Neuronal stem cell (in vitro differentiated cells): ENCODE measurements at regions not wholly inside any gene's neighbourhood (a gene's known extent, or its start where the extent isn't known, plus 50 kb on each side); places are given as distances from the start of the nearest gene placed in this dataset.

Experiments
- DNase-seq: peaks from one replicate; pipeline ENCODE4 v3.0.0-alpha.2; 2013; ENCODE audit warnings: low spot score
- H2AFZ ChIP-seq: one replicate; pipeline ENCODE4 v1.6.1; 2013; ENCODE audit warnings: mild to moderate bottlenecking, low read length, inconsistent platforms
- H2AK5ac ChIP-seq: 2 replicates; pipeline ENCODE4 v1.6.1; 2013; ENCODE audit warnings: low read depth, mild to moderate bottlenecking, inconsistent platforms, low read length, moderate library complexity, mixed read lengths
- H2BK120ac ChIP-seq: 2 replicates; pipeline ENCODE4 v1.6.1; 2013; ENCODE audit warnings: low read depth, mild to moderate bottlenecking, inconsistent platforms, low read length, moderate library complexity, mixed read lengths
- H2BK12ac ChIP-seq: one replicate; pipeline ENCODE4 v1.6.1; 2013; ENCODE audit warnings: low read length, inconsistent platforms
- H2BK15ac ChIP-seq: 2 replicates; pipeline ENCODE4 v1.6.1; 2013; ENCODE audit warnings: mild to moderate bottlenecking, low read length, inconsistent platforms, mixed read lengths
- H2BK5ac ChIP-seq: one replicate; pipeline ENCODE4 v1.6.1; 2013; ENCODE audit warnings: inconsistent platforms, mild to moderate bottlenecking, low read length, moderate library complexity
- H3K14ac ChIP-seq: one replicate; pipeline ENCODE4 v1.6.1; 2013; ENCODE audit warnings: low read length, inconsistent platforms
- H3K18ac ChIP-seq: 2 replicates; pipeline ENCODE4 v1.6.1; 2013; ENCODE audit warnings: low read length, inconsistent platforms
- H3K23ac ChIP-seq: 2 replicates; pipeline ENCODE4 v1.6.1; 2013; ENCODE audit warnings: low read depth, mild to moderate bottlenecking, mixed read lengths, low read length, inconsistent platforms; ENCODE audit not compliant: poor library complexity
- H3K27ac ChIP-seq: replicated peaks from 3 replicates; pipeline ENCODE4 v1.5.1; 2013; ENCODE audit warnings: low read length, inconsistent platforms
- H3K27me3 ChIP-seq, 3 experiments: 2 replicates each; pipeline ENCODE4 v1.6.1; 2013; ENCODE audit warnings: low read length in 3 of 3, mild to moderate bottlenecking in 2 of 3, inconsistent platforms in 1 of 3, low read depth in 1 of 3, mixed read lengths in 1 of 3, moderate library complexity in 1 of 3; ENCODE audit not compliant: control insufficient read depth in 3 of 3, insufficient read depth in 3 of 3
- H3K36me3 ChIP-seq, 2 donors: replicated peaks in 1 of 2; 2 replicates each; pipeline ENCODE4 v1.6.1; 2013; ENCODE audit warnings: low read length in 2 of 2; ENCODE audit not compliant: control insufficient read depth in 2 of 2, insufficient read depth in 2 of 2
- H3K4ac ChIP-seq: 2 replicates; pipeline ENCODE4 v1.6.1; 2013; ENCODE audit warnings: inconsistent platforms, mild to moderate bottlenecking, low read length, moderate library complexity
- H3K4me1 ChIP-seq, 2 donors: 1 replicate in 1 of 2; 2 replicates in 1 of 2; pipeline ENCODE4 v1.6.1; 2013; ENCODE audit warnings: low read length in 2 of 2, low read depth in 1 of 2; ENCODE audit not compliant: control insufficient read depth in 2 of 2, insufficient read depth in 1 of 2
- H3K4me2 ChIP-seq: one replicate; pipeline ENCODE4 v1.6.1; 2013; ENCODE audit warnings: mild to moderate bottlenecking, low read length, inconsistent platforms; ENCODE audit not compliant: insufficient read depth, poor library complexity, severe bottlenecking
- H3K4me3 ChIP-seq, 2 donors: 2 replicates each; pipeline ENCODE4 v1.5.1; 2013; ENCODE audit warnings: low read length in 2 of 2, mild to moderate bottlenecking in 2 of 2, inconsistent platforms in 1 of 2, moderate library complexity in 1 of 2
- H3K79me1 ChIP-seq: one replicate; pipeline ENCODE4 v1.6.1; 2013; ENCODE audit warnings: low read depth, mild to moderate bottlenecking, inconsistent platforms, low read length, moderate library complexity
- H3K9ac ChIP-seq: one replicate; pipeline ENCODE4 v1.6.1; 2013; ENCODE audit warnings: mild to moderate bottlenecking, low read depth, low read length, inconsistent platforms; ENCODE audit not compliant: poor library complexity
- H3K9me3 ChIP-seq, 2 donors: replicated peaks in 1 of 2; 2 replicates each; pipeline versions ENCODE3 to v1.6.1; 2013; ENCODE audit warnings: low read length in 2 of 2, mild to moderate bottlenecking in 2 of 2, inconsistent platforms in 1 of 2, low read depth in 1 of 2, mixed read lengths in 1 of 2, moderate library complexity in 1 of 2; ENCODE audit not compliant: control insufficient read depth in 2 of 2, insufficient read depth in 1 of 2
- H4K8ac ChIP-seq: one replicate; pipeline ENCODE4 v1.6.1; 2013; ENCODE audit warnings: low read depth, mild to moderate bottlenecking, inconsistent platforms, low read length, moderate library complexity
- H4K91ac ChIP-seq: one replicate; pipeline ENCODE4 v1.6.1; 2013; ENCODE audit warnings: low read length, low read depth, mild to moderate bottlenecking, inconsistent platforms; ENCODE audit not compliant: poor library complexity
- WGBS, 2 donors: extraction: QIAGEN DNeasy Blood & Tissue Kit; methylation state at CpG; one replicate each; pipeline ENCODE4 v1.1.7; 2013; ENCODE audit warnings: missing lambda C conversion rate in 2 of 2, mixed read lengths in 1 of 2; ENCODE audit not compliant: insufficient read length in 2 of 2, insufficient replicate concordance in 1 of 2; ENCODE audit errors: extremely low coverage in 2 of 2; 5-methylcytosine and 5-hydroxymethylcytosine counted together

GRCh38 chr4:31548823-31549222 lies 828.7 kb downstream of the PCDH7 start:
- no peak overlapping the region for H4K8ac ChIP-seq
- no peaks in the 10 kb centered on the region for H3K79me1 ChIP-seq
- no peak overlapping the region for H3K9ac ChIP-seq
- H2BK120ac ChIP-seq, result no peak overlapping the region
- H3K4me3 ChIP-seq, result no peak overlapping the region
- H3K14ac ChIP-seq, result no peak overlapping the region
- no peak overlapping the region for H2BK15ac ChIP-seq
- H3K27ac ChIP-seq, result no peak overlapping the region
- H2AFZ ChIP-seq, result no peak overlapping the region
- no peaks in the 10 kb centered on the region for H3K27me3 ChIP-seq
- no peak overlapping the region for H3K4me2 ChIP-seq
- no peaks in the 10 kb centered on the region for H3K36me3 ChIP-seq
- peaks cover 0 to 4% of the 10 kb centered on the region in 2 donors for H3K4me1 ChIP-seq
- DNase-seq, result no peak
- no peak overlapping the region for H4K91ac ChIP-seq
- H3K9me3 ChIP-seq, result no peaks in the 10 kb centered on the region
- WGBS, 2 donors, result no CpG with 5 or more reads among the region's 2 CpGs
- H2BK12ac ChIP-seq, result no peak overlapping the region
- no peak overlapping the region for H2BK5ac ChIP-seq
- no peak overlapping the region for H2AK5ac ChIP-seq
- H3K23ac ChIP-seq, result no peak overlapping the region
- H3K4ac ChIP-seq, result no peak overlapping the region
- H3K18ac ChIP-seq, result no peak overlapping the region

GRCh38 chr4:31549256-31549655 lies 829.1 kb downstream of the PCDH7 start:
- no peak overlapping the region for H3K4me3 ChIP-seq
- no peaks in the 10 kb centered on the region for H3K27me3 ChIP-seq
- H2BK5ac ChIP-seq, result no peak overlapping the region
- no peak overlapping the region for H2AK5ac ChIP-seq
- H3K4me1 ChIP-seq, result peaks cover 0 to 4% of the 10 kb centered on the region in 2 donors
- H2BK12ac ChIP-seq, result no peak overlapping the region
- no peak overlapping the region for H3K27ac ChIP-seq
- H2BK15ac ChIP-seq, result no peak overlapping the region
- DNase-seq, result no peak
- no peak overlapping the region for H2BK120ac ChIP-seq
- no peak overlapping the region for H4K91ac ChIP-seq
- no peak overlapping the region for H3K4ac ChIP-seq
- no peak overlapping the region for H4K8ac ChIP-seq
- H3K9me3 ChIP-seq, result no peaks in the 10 kb centered on the region
- no peaks in the 10 kb centered on the region for H3K79me1 ChIP-seq
- H2AFZ ChIP-seq, result no peak overlapping the region
- H3K18ac ChIP-seq, result no peak overlapping the region
- no peak overlapping the region for H3K4me2 ChIP-seq
- H3K23ac ChIP-seq, result no peak overlapping the region
- WGBS, 2 donors, result no CpG with 5 or more reads among the region's 1 CpG
- H3K14ac ChIP-seq, result no peak overlapping the region
- no peak overlapping the region for H3K9ac ChIP-seq
- H3K36me3 ChIP-seq, result no peaks in the 10 kb centered on the region

GRCh38 chr4:31557437-31557836 lies 837.3 kb downstream of the PCDH7 start:
- Histone ChIP-seq H2AFZ (peak overlapping the region; percentile 27), H2BK15ac (no peak overlapping the region), H3K4ac (no peak overlapping the region), H2BK5ac (no peak overlapping the region), H3K4me1 (no peaks in the 10 kb centered on the region), H3K4me2 (no peak overlapping the region), H3K79me1 (no peaks in the 10 kb centered on the region), H3K4me3 (no peak overlapping the region), H4K91ac (no peak overlapping the region), H3K27me3 (no peaks in the 10 kb centered on the region), H3K18ac (no peak overlapping the region), H3K9ac (no peak overlapping the region), H2AK5ac (no peak overlapping the region), H3K23ac (no peak overlapping the region), H3K36me3 (no peaks in the 10 kb centered on the region), H3K9me3 (no peaks in the 10 kb centered on the region), H4K8ac (no peak overlapping the region), H3K14ac (no peak overlapping the region), H2BK120ac (no peak overlapping the region), H2BK12ac (no peak overlapping the region), H3K27ac (no peak overlapping the region)
- no peak for DNase-seq
- WGBS, 2 donors, result no CpG with 5 or more reads among the region's 2 CpGs

GRCh38 chr4:31573554-31573953 lies 853.4 kb downstream of the PCDH7 start:
- no peaks in the 10 kb centered on the region for H3K79me1 ChIP-seq
- no peak overlapping the region for H2BK12ac ChIP-seq
- H3K4ac ChIP-seq, result no peak overlapping the region
- H2BK120ac ChIP-seq, result no peak overlapping the region
- no peaks in the 10 kb centered on the region for H3K9me3 ChIP-seq
- H2BK15ac ChIP-seq, result no peak overlapping the region
- H3K4me3 ChIP-seq, result no peak overlapping the region
- H2BK5ac ChIP-seq, result no peak overlapping the region
- no peak overlapping the region for H2AK5ac ChIP-seq
- no peak for DNase-seq
- H2AFZ ChIP-seq, result no peak overlapping the region
- no peak overlapping the region for H3K27ac ChIP-seq
- H3K18ac ChIP-seq, result no peak overlapping the region
- no peak overlapping the region for H3K9ac ChIP-seq
- no peak overlapping the region for H4K8ac ChIP-seq
- no peak overlapping the region for H3K4me2 ChIP-seq
- no peak overlapping the region for H3K14ac ChIP-seq
- no peak overlapping the region for H3K23ac ChIP-seq
- H3K36me3 ChIP-seq, result no peaks in the 10 kb centered on the region
- no peaks in the 10 kb centered on the region for H3K27me3 ChIP-seq
- H3K4me1 ChIP-seq, result peaks cover 0 to 3% of the 10 kb centered on the region in 2 donors
- WGBS, 2 donors, result no CpG with 5 or more reads among the region's 5 CpGs
- no peak overlapping the region for H4K91ac ChIP-seq
